Colonic mucosa (tissue), 4 donors: ENCODE measurements at regions not wholly inside any gene's neighbourhood (a gene's known extent, or its start where the extent isn't known, plus 50 kb on each side); places are given as distances from the start of the nearest gene placed in this dataset.
"Not testable (repeated sequence)": the region's sequence is repeated elsewhere in the genome, so short reads cannot be mapped to it uniquely, and the experiment has no call there.

Experiments used
- DNase-seq: peaks from one replicate; pipeline ENCODE4 v3.0.0-alpha.2; 2020
- H3K27ac ChIP-seq: fragments of 200-600 bp; one replicate; pipeline ENCODE4 v1.8.0; 2021
- H3K27me3 ChIP-seq: fragments of 200-600 bp; one replicate; pipeline ENCODE4 v1.8.0; 2021
- H3K36me3 ChIP-seq: fragments of 200-600 bp; one replicate; pipeline ENCODE4 v1.8.0; 2021
- H3K4me1 ChIP-seq: fragments of 200-600 bp; one replicate; pipeline ENCODE4 v1.8.0; 2021; ENCODE audit warnings: mild to moderate bottlenecking
- H3K4me3 ChIP-seq: fragments of 200-600 bp; one replicate; pipeline ENCODE4 v1.8.0; 2021
- H3K9ac ChIP-seq, 2 donors: one replicate each; pipeline ENCODE4 v1.7.0; 2013; ENCODE audit warnings: control low read depth in 2 of 2, low read depth in 2 of 2, low read length in 2 of 2
- H3K9me3 ChIP-seq: fragments of 200-600 bp; one replicate; pipeline ENCODE4 v1.8.0; 2021
- CTCF ChIP-seq: fragments of 200-600 bp; IDR thresholded peaks from one replicate; pipeline ENCODE4 v1.8.0; 2022; ENCODE audit warnings: antibody characterized with exemption, mild to moderate bottlenecking
- intact Hi-C: fragments of 100-400 bp; cut with DNase I; formaldehyde crosslinking; loops from one replicate; pipeline ENCODE4 v1.14.1; 2022
- donor health status: healthy.
- donor health status: DM: no; HTN: no; CAD: no.
- donor health status: DM: no; HTN: no; CAD: no.

- intact Hi-C loops: no loop called here
- no peaks in the 10 kb centered on the region for H3K27me3 ChIP-seq
- TF ChIP-seq CTCF: no peak
- DNase-seq: no peak
- H3K9ac ChIP-seq: no peak overlapping the region
- no peak overlapping the region for H3K27ac ChIP-seq
- H3K36me3 ChIP-seq: no peaks in the 10 kb centered on the region
- H3K4me1 ChIP-seq: no peaks in the 10 kb centered on the region
- H3K4me3 ChIP-seq: no peak overlapping the region
- no peaks in the 10 kb centered on the region for H3K9me3 ChIP-seq
Observed at GRCh38 chr5:57736716-57737115, 254.1 kb upstream of the ACTBL2 start.

- H3K27me3 ChIP-seq, intact Hi-C loops, H3K9ac ChIP-seq, DNase-seq, H3K4me3 ChIP-seq, H3K36me3 ChIP-seq, H3K27ac ChIP-seq, H3K4me1 ChIP-seq, H3K9me3 ChIP-seq: not testable (repeated sequence)
Observed at GRCh38 chr5:57735279-57736153, 252.9 kb upstream of the ACTBL2 start.

GRCh38 chr5:57734296-57734695 is 251.7 kb upstream of the ACTBL2 start:
- no peak for TF ChIP-seq CTCF
- Histone ChIP-seq H3K9ac (no peak overlapping the region), H3K27ac (no peak overlapping the region), H3K4me1 (no peaks in the 10 kb centered on the region), H3K4me3 (no peak overlapping the region), H3K36me3 (no peaks in the 10 kb centered on the region), H3K27me3 (no peaks in the 10 kb centered on the region), H3K9me3 (no peaks in the 10 kb centered on the region)
- no peak for DNase-seq
- intact Hi-C loops: no loop called here

GRCh38 chr5:57727591-57727990 is 245.0 kb upstream of the ACTBL2 start:
- intact Hi-C loops: no loop called here
- H3K4me3 ChIP-seq: no peak overlapping the region
- H3K27me3 ChIP-seq: no peaks in the 10 kb centered on the region
- no peaks in the 10 kb centered on the region for H3K9me3 ChIP-seq
- H3K27ac ChIP-seq: no peak overlapping the region
- no peak overlapping the region for H3K9ac ChIP-seq
- H3K36me3 ChIP-seq: no peaks in the 10 kb centered on the region
- no peak for TF ChIP-seq CTCF
- H3K4me1 ChIP-seq: no peaks in the 10 kb centered on the region
- DNase-seq: no peak

GRCh38 chr5:57725658-57726504 is 243.3 kb upstream of the ACTBL2 start:
- Histone ChIP-seq H3K9me3 (no peaks in the 10 kb centered on the region), H3K27ac (no peak overlapping the region), H3K4me3 (no peak overlapping the region), H3K4me1 (no peaks in the 10 kb centered on the region), H3K9ac (no peak overlapping the region), H3K27me3 (no peaks in the 10 kb centered on the region), H3K36me3 (no peaks in the 10 kb centered on the region)
- intact Hi-C loops: no loop called here
- DNase-seq: no peak
- no peak for TF ChIP-seq CTCF
